ENCODE measurements at regions not wholly inside any gene's neighbourhood (a gene's known extent, or its start where the extent isn't known, plus 50 kb on each side); places are given as distances from the start of the nearest gene placed in this dataset.

GRCh38 chr3:80263260-80263659 lies 495.5 kb upstream of the ROBO1 start:
- no peak for TF ChIP-seq CTCF (IDR thresholded peaks at IDR 0.05)
- no peak for TF ChIP-seq POLR2A (IDR thresholded peaks at IDR 0.05)

Measured in testis (tissue), 2 donors.